CD4-positive, alpha-beta T cell treated with Interferon gamma for 1 hour (primary cell): ENCODE measurements at regions not wholly inside any gene's neighbourhood (a gene's known extent, or its start where the extent isn't known, plus 50 kb on each side); places are given as distances from the start of the nearest gene placed in this dataset.

Experiments
- DNase-seq: peaks from one replicate; pipeline ENCODE4 v3.0.0-alpha.2; 2020

DNA sequence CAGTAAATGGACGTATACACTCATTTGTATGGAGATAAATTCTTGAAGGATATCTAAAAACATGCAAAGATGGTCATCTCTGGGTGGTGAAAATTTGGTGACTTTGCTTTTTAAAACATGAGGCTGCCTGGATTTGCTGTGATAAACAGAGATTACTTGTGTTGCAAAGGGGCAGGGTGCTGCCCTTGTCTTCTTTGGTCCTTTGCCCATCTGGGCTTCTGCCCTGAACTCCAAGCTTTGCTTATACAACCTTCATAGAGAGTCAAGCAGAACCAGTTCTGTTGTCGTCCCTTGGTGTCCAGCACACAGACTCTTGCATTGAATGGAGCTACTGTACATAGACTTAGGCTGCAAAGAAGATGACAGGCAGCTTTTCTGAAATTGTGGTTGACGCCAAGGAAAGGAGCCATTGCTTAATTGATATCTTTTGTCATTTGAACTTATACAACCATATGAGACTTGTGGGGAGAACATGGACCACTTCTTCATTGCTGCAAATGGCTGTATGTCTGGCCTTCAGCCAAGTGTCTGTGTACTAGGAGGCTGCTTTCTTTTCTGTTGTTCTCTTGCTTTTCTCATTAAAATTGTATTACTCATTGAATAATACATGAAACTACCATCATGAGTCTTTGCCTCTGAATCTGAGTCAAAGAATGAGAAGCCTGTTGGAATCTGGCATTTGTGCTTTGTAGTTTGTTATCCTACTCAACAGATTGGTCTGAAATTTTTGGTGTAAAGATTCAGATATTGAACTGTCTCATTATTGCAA lies 152.5 kb downstream of the DMRT2 start:
- DNase-seq: no peak

DNA sequence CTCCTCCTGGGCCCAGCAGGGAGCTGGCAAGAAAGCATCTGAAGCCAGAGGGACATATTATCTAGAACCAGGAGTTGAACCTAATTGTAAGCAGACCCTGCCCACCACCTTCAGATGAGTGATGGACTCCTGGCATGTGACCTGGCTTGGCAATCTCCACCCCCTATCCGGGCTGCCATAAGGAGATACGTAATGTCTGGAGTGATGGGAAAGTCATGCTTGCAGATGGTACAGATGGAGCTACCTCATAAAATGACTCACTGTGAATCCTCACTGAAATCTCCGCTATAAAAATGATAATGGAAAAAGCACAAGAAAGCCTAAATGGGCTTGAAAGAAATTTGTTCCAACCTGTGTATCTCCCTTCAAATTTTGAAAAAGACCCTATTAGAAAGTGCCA lies 157.5 kb downstream of the DMRT2 start:
- no peak for DNase-seq

DNA sequence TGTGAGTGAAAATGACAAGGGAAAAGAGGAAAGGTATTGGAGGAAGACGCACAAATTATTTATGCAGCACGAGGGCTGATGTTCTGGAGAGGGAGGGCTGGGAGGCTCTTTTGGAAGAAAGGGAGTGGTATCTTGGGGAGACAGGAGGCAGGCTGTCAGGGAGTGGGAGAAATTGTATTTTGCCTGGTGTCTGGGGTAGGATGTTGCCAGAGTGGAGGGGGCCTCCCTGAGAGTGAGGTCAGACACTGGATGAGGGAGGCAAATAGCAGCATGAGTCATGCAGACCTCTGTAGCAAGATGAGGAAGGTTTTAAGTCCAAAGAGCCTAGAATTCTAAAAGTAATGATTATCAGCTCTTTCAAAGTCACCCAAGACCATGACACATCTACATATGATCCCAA lies 158.0 kb downstream of the DMRT2 start:
- DNase-seq: no peak

DNA sequence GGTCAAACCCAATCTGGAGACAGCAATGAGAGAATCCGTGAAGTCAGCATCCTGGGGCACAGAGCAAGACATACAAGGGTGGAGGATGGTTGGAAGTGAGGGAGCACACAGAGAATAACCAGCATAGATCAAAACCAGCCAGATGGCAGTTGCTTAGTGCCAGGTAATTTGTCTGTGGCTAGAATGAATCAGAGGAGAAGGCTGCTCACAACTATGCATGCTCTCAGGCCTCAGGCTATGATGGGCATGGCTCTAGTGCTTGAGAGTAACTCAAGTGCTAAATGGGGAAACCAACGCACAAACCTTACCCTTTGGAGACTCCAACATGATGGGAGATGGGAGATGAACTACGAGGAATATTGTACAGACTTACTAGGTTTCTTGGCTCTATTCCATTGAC lies 160.8 kb downstream of the DMRT2 start:
- DNase-seq: no peak

DNA sequence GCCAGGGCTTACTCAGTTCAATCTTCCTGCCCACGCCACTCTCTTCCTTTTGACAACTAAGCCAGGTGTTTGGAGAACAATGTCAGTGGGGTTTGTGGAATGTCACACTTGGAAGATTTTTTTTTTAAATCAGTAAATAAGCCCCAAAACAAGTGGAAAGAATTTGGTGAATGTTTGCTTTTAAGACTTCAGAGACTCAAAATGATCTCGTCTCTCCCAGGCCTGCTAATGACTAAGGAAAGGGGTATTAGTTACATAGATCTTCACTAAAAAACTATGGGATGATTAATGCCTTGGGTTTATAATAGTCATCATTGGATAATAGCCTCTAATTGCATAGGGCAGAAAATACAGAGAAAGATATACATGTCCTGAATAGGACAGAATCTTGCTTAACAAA lies 166.4 kb downstream of the DMRT2 start:
- no peak for DNase-seq

DNA sequence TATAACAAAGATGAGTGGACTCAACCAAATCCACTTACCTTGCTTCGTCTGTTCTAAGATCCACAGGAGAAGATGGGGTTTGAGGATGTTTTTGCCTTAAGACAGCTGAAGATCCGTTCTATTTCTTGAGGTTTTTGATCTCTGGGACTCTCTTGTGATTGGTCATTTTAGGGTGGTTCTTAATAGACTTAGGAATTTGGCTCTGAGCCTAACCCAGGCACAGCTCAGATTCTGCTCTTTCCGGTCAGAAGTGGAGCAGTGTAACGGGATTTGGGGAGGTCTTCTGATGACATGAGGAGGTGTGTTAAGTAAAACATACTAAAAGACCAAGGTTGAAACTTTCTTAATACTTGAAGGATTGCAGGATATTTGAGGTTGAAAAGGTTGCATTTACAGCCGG lies 166.9 kb downstream of the DMRT2 start:
- no peak for DNase-seq

DNA sequence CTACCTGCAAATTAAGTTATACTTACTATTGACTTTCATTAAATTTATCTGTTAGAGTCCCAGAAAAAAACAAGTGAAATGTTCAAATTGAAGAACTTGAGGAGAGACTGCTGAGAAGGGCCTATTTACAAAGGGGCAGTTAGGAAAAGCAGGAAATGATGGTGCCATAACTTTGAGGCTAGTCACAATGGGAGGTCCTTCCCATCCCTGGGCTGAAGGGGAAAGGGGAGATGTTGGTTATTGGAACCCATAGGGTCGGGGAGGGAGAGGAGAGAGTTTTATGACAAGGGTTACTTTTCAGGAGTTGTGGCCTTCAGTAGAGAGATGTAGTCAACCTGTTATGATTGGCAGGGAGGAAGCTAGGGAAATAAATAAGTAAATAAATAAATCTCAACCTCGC lies 169.1 kb downstream of the DMRT2 start:
- DNase-seq: no peak

DNA sequence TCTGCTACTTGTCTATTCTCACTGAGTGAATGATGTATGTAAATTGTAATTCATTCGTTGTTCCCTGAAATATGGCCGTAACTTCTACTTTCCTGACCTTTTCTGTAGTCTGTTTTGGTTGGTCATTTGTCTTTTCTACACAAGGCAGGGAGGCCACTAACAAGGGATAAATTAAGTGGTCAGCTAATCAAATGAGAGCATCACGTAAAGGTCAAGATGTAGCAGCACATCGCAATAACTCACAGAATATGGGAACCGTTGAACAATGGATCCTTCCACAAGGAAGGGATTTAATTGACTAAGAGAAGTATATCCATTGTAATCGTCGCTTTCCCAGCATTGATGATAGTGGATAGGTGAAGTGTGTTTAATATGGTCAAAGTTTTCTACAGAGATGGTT lies 171.1 kb downstream of the DMRT2 start:
- no peak for DNase-seq

DNA sequence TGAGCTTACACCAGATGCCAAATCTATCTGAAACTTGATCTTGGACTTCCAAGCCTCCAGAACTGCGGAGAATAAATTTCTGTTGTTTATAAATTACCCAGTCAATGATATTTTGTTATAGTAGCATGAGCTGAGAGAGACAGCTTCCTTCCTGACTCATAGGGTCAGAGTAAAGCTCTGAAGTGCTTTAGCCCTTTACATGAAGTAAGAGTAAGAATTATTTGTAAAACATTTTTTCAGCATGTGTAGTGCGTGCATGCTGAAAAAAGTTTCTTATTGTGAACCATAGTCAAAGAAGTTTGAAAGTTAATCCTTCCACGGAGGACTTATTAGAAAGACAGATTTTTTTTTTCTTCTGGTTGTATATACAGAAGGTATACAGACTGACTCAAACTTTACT lies 172.4 kb downstream of the DMRT2 start:
- DNase-seq: no peak

DNA sequence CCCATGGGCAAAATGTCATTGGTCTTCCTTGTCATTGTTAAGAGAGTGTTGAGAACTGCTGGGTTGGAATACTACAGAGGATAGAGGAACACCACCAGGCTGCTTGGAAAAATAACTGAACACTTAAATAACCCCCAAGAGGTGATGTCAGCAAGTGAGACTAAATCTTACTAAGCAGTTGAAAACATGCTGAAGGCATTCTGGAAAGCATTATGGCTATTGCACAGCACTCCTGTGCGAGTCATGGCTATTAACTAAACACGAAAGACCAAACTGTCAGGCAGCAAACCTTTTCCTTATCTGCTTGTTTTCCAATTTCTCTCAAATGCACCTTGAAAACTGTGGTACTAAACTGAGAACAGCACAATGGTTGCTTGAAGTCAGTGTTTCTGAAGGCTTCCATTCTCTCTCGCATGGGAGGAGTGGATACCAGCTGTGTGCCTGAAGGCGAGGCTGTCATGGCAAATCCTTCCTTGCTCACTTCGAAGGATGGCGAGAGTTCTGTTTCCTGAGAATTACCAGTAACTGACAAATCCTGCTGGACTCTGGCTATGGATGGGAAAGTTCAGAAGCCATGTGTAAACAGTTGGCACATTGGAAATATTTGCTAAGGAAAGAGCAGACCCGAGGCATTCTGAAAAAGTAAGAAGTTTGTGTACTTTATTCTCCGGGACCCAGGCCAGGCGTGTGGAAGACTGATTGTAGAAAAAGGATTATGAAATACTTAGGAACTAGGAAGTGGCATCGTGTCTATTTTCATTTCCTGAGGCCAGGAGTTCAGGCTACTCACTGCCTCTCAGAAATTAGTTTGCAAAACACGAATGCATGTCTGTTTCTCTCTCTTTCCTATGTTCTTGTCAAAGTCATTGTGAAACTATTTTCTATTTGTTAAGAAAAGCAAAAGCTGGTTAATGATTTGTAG lies 182.1 kb downstream of the DMRT2 start:
- no peak for DNase-seq

DNA sequence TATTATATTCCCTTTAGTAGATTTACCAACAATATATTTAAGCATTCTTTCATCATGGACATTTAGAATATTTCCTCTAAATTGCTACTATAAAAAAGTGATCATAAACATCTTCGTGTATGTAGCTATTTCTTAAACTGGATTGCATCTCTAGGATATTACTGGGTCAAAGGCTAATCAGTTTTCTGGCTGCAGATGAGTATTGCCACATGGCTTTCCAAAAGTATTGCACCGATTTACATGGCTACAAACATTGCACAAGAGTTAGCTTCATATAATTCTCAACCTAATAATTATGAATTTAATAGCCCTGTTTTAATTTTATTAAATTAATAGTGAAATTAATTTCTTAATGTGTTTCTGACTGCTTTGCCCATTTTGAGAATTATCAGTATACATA lies 183.4 kb downstream of the DMRT2 start:
- no peak for DNase-seq

DNA sequence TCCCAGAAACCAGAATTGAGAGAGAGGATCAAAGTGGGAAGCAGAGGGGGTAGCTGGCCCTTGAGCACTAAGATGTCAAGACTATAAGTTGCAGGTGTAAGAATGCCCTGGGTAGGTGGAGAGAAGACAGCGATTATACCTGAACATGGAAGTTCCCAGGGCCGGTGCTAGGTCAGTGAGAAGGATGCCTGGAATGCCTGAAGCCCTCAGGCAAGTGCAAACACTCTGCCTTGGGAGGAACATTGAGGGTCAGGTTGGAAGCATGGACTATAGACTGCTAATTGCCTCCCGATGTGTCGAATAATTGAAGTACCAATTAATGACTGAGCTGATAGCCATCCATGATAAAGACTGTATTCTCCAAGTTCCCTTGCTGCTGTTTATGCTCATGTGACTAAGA lies 185.5 kb downstream of the DMRT2 start:
- DNase-seq: no peak

DNA sequence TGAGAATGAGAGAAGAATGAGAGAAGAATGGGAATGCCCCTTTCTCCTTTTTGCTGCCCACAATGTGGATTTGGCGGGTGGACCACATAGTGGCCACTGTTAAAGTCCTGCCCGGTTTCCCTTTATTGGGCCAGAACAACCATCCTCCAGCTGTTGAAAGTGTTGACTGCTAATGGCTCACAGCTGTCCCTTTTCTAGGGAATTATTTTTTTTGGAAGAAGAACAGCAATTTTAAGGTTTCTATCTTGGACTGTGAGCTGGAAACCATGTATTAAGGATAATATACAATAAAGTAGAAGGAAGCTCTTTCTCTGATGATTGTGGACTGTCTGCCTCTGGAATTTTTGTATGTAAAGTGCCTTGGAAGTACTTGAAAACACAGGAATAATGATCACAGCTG lies 185.9 kb downstream of the DMRT2 start:
- DNase-seq: no peak

DNA sequence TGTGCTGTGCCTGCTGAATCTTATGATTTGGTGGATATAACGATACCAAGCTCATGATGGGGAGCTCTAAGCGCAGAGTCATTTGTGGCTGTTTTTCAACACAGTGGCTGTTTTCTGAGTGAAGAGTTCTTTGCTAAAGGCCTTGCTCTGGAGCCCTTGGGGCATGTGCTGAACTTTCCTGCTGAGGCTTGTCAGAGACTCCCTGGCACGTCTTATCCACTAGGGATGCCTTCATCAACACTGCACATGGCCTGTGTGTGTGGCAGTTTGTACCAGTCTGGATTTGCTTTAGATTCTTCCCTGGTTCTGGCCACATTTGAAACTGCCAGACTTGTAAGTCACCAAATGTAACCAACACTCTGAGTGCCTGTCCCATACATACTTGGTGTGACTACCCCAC lies 188.2 kb downstream of the DMRT2 start:
- no peak for DNase-seq

DNA sequence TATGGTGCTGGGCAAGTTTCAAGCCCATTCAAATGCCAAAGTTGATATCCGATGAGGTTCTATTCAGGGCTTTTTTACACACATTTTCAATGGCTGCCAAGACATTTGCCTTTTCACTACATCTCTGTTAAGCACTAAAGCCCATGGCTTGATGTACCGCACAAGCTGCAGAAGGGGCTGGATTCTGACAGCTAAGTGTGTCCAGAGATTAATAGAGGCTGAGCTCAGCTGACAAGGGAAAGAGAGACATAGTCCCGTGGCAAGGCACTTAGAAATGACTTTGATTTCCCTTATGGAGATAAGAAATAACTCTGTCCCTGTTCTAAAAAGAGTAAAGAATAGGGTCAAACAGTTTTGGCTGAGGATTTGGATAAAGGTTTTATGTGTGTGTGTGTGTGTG lies 198.6 kb downstream of the DMRT2 start:
- no peak for DNase-seq

DNA sequence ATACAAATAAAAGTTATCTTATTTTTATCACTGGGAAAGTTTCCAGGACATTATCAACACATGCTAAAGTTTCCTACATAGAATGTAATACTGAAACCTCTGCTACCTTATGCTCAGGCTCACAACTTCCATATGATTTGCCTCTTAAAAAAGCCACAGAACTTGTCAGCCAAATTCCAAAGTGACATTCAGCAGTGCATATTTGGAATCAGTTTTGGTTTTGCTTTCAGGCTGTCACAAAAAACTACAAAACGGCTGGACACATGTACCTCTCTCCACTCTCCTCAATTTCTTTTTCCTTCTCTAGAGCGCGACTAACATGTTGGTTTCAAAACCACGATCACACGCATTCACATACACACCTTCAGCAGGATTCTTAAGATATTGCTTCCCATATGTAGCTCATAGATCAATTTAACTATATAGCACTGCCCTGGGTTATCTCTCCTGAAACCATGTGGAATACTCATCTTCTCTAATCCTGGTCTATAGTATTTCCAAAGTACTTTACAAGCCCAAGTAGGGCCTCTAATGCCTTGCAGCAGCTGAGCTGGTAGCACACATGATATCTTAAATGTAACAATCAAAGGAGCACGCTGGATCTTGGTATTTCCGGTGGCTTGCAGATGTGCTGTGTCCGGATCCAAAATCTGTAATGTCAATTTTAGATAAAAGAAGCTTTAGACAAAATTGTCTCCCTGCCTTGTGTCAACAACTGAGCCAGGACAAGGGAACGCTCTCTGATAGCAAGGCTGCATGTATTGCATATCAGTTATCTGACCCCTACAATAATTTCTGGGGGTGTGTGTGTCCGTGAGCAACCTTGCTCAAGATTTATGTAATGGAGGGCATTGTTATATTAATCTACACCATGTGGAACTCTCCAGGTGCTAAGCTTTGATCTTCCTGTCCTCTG lies 203.2 kb downstream of the DMRT2 start:
- DNase-seq: no peak

DNA sequence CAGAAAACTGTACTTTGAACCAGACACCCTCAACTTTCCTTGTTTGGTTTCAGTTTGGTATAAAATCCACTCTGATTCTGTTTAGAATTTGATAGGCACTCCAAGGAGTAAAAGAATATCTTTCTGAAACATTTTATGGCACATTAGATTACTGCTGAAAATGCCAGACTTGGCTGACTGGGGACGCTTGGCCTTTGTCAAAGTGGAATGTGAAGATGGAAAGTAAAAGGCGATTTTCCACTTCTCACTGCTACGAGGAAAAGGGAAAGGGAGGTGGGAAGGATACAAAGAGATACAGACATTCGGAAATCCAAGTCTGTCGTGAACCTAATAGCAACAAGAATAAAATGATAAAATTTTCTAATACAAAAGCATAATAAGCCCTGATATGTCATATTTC lies 203.9 kb downstream of the DMRT2 start:
- no peak for DNase-seq

DNA sequence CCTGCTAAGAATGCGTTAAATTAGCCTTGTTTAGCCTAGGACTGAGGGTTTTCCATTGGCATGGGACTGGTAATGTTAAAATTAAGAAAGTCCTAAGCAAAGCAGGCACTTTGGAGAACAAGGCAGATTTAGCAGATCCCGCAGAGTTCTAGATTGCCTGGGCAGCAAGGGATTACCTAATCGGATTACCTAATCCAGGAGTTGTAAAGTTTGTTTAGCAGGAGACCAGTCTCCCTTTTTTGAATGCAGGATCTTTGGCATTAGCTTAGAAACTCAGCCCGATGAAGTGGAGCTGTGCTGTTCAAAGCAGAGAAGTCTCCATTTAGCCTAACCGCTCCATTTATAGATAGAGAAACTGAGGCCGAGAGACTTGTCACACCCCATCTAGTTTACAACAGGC lies 206.0 kb downstream of the DMRT2 start:
- DNase-seq: no peak

DNA sequence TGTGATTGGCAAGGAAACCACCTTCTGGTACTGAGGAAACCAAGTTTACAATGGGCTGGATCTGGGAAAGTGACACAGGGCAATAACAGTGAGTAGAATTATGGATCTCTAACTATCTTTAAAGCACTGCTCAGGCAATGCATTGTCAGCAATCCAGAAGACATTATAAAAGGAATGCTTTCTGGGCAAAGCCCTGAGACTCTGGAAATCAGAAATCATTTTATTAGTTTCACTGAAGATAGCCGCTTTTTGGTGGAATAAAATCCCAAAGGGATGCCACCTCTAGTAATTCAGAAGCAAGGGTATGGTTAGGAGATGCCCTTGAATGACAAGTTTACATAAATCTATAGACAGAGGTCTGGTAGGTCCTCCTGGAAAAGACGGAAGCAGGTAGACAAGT lies 211.1 kb downstream of the DMRT2 start:
- DNase-seq: no peak

DNA sequence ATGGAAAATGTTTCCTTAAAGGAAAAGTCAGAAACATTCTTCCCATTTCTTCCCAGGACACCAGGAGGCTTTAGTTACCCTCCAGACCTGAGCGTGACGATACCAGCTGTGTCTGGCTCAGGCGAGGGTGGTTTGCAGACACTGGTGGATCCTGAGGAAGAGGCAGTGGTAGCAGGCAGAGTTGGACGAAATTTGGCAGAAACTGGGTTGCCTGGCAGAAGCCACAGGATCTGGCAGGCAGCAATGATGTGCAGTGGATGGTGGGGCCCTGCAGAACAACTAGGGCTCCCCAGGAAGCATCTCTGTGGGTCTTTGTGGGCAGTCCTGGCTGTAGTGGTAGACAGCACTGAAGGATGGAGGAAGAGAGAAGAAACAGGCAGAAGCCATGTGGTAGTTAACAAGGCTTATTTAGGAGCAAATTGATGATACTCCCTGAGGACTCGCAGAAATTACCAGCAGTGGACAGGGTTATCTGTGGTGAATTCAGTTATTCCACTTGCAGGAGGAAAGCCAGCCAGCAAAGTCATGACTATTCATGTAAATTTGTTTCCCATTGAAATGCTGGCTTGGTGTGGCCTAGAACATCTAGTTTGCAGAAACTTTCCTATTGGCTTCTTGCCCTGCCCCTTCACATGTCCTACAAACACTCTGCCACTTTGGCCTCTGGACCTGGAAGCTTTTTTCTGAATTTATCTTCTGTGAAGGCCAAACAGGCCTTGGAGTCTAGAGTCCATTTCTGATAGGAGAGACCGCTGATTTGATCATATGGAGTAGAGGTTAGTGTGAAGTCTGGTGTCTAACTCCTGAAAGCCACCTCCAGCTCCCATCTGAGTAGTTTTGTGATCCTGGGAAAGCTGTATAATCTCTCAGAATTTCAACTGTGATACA lies 212.0 kb downstream of the DMRT2 start:
- no peak for DNase-seq

DNA sequence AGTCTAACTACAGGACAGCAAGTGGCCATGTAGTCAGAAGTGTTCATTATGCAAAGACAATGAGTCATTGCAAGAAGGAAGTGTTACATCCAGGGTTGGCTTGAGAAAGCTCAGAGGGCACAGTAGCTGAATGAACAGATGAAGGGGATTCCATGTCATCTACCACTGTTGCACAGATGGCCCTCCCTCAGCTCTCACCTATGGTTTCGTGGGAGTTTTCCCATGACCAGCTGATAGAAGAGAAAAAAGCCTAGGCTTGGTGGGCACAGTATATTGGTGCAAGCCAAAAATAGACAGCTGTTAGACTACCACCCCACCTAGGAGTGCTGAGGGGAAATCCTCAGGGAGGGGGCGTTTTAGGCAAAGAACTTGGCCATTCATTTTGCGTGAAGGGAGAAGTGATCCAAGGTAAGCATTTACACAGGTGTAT lies 217.0 kb downstream of the DMRT2 start:
- DNase-seq: no peak

DNA sequence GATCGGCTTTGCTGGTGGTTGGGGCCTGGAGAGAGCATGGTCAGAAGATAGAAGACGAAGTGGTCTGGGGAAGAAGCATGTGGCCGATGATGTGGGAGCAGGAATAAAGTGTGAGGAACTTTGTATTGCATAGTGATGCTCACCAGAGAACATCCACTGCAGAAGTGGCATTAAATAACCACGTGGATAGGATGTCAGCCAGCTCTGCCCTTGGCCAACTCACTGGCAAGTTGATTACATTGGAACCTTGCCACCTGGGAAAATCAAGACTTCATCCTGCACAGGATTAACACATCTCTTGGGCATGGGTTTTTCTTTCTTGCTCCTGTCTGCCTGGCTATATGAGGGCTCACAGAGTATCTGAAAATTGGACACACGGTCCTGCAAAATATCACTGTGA lies 217.4 kb downstream of the DMRT2 start:
- no peak for DNase-seq
